Ecto neural progenitor cell (in vitro differentiated cells): ENCODE measurements at regions not wholly inside any gene's neighbourhood (a gene's known extent, or its start where the extent isn't known, plus 50 kb on each side); places are given as distances from the start of the nearest gene placed in this dataset.
"Not testable (repeated sequence)": the region's sequence is repeated elsewhere in the genome, so short reads cannot be mapped to it uniquely, and the experiment has no call there.

Experiments used
- DNase-seq: peaks from one replicate; pipeline ENCODE4 v3.0.0-alpha.2; 2018; ENCODE audit warnings: low spot score

DNA sequence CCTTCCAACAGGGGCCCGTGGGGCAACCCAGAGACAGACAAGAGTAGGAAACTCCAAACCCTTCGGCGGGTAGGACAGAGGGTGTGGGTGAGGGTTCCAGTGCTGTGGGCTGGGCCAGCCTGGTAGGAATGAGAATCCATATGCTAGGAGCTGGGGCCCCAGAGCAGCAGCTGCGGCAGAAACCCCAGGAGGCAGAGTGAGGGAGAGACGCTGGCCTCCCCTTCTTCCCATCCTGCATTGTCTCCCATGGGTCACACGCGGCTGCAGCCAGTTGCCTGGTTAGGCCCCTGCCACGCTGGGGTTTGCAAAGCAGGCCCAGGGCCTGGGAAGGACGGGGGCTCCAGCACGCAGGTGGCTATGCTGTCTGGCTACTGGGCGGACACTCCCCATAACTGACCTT, 113.1 kb upstream of the CCZ1B start:
- DNase-seq: not testable (repeated sequence)

DNA sequence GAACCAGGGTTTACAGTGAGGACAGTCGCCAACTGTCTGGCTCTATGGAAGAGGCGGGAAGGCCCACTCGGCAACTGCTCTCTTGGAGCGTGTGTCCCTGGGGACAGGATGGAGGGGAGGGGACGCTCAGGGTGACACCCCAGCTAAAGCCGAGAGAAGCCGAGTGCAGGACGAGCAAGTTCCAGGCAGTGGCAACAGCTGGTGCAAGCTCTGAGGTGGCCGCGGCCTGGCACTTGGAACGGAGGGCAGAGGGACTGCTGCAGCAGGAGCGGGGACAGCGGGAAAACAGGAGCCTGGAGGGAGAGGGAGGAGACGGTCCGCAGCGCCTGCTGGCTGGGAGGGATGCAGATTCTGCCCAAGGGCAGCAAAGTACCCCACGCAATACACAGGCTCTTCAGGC, 113.8 kb upstream of the CCZ1B start:
- not testable (repeated sequence) for DNase-seq

DNA sequence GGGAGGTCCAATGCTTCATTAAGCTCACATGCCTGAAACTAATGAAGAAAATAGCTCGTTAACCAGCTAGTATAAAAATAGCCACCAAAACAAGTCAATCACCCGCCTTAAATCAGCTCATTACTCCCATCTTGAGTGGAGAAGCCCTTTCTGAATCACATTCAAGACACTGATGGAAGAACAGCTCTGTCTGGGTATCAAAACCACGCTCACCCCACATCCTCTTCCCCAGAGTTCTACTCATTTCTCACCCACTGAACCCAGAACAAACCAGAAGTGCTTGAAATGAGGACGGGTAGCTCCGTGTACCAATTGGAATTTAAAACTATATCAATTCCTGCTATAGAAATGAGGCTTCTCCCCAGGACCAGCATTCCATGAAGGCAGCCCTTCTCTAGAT, 120.8 kb upstream of the CCZ1B start:
- not testable (repeated sequence) for DNase-seq

DNA sequence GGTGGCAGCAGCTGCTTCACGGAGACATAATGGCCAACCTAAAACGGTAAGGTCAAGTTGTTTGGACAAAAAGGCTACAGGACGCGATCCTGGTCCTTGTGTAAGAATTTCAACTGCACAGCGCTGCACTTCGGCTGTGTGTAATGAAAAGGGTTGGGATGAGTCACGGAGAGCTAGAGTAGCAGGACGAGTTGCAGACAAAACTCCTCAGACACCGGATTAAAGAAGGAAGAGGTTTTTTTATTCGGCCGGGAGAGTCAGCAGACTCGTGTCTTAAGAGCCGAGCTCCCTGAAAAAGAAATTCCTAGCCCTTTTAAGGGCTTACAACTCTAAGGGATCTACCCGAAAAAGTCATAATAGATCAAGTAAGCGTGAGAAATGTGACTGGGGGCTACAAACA, 124.2 kb upstream of the CCZ1B start:
- DNase-seq: not testable (repeated sequence)

DNA sequence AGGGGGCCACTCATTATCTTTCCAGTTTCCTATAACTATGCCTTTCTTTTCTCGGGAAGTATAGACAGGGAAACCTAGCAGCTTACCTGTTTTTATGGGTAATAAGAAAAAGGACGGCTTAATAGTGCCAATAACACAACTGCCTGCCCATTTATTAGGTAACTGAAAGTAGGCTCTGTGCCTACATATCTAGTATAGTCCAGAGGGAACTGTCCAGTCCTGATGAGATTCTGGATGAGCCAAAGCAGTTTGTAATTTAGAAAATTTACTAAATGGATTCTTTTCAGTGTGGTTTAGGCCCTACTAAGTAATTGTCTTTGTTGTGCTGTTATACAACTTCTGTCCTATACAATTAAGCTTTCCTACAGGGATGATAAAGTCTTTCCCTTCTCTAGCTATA, 125.5 kb upstream of the CCZ1B start:
- DNase-seq: not testable (repeated sequence)

DNA sequence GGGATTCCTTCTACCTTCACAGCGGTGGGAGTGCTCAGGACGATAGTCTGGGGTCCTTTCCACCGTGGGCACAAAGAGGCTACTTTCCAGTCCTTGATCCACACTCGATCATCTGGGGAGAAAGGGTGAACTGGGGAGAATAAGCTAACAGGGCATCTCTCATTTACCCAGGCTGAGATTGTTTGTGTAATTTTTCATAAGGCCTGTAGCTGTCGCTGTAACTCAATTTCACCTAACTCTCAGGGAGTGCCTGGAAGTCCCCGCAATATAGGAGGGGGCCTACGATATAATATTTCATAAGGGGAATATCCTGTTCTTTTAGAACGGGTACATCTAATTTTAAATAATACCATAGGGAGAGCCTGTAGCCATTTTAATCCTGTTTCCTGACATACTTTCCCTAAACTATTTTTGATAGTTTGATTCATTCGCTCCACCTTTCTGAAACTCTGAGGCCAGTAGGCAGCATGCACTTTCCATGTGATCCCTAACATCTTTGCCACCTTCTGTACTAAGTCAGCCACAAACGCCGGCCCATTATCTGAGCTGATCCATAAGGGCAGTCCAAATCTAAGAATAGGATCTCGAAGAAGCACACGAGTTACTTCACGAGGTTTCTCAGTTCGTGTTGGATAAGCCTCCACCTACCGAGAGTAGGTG, 127.2 kb upstream of the CCZ1B start:
- not testable (repeated sequence) for DNase-seq

DNA sequence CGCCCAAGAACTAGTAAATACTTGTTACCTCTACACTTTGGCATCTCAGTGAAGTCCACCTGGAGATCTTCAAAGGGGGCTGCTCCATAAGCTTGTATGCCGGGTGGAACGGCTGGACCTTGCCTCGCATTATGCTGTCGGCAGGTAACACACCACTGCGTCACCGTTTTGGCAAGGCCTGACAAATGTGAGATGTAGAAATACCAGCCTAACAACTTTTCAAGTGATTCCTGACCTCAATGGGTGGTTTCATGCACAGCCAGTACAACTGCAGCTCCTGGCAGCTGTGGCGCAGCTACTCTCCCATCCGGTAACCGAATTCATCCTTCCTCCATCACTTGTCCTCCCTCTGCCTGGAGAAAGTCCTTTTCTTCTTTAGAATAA, 127.7 kb upstream of the CCZ1B start:
- not testable (repeated sequence) for DNase-seq

DNA sequence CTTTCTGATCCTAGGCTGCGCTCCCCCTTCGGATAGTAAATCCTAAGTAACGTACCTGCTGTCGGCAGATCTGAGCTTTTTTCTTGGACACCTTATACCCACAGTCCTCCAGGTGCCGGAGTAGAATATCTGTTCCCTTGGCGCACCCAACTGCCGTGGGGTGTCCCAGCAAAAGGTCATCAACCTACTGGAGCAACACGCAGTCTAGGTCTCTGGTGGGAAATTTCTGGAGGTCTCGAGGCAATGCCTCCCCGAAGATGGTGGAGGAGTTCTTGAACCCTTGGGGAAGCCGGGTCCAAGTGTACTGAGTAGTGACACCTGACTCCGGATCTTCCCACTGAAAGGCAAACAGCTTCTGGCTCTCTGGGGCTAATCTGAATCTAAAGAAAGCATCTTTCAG, 129.3 kb upstream of the CCZ1B start:
- DNase-seq: not testable (repeated sequence)

DNA sequence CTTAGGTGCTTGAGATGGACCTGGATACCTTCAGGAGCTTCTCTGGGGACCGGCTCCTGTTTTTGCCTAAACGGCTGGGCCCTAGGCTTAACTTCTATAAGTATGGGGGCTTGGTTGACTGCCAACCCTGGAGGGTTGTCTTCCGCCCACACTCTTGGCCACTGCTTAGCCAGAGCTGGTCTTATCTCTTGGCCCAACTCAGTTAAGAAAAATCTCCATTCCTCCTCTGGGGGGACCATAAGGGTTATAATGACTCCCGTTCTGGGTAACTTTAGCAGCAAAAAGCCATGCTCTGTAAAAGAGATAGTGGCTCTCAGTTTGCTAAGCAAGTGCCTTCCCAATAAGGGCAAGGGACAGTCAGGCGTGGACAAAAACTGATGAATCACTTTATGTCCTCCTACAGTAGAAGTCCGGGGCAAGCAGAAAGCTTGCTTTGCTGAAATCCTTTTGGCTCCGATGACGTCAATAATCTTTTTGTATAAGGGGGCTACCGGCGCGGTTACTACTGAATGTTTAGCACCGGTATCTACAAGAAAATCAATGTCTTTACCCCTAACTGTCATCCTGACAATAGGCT, 130.0 kb upstream of the CCZ1B start:
- not testable (repeated sequence) for DNase-seq

DNA sequence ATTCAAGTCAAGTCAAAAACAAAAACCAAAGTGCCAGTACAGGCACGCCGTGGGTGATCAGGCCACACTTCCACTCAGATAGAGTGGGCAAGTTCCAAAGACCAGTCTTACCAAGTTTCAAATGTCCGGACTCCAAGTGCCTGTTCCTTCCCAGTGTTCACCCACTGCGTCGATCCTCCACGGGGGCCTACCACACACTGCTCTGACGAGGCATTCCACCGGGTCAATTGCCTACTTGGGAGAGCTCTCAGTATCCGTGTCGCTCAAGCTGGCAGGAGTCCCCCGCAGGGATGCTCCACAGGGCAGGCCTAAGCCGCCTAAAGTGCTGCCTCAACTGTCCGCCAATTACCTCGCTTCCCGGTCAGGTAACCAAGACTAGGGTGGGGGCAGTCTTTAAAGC, 132.3 kb upstream of the CCZ1B start:
- not testable (repeated sequence) for DNase-seq

DNA sequence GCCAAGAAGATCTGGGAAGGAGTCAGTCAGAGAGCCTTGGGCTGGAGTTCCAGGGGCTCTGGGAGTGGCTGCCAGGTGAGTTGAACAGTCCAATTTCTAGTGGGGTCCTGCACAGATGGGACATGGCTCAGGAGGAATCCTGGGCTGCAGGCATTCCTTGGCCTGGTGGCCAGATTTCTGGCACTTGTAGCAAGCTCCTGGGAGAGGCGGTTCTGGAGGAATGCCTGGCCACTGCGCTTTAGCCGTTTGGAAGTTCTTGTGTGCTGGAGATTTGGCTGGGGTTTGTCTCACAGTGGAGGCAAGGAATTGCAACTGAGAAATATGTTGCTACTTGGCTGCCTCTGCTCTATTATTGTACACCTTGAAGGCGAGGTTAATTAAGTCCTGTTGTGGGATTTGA, 133.9 kb upstream of the CCZ1B start:
- DNase-seq: not testable (repeated sequence)

DNA sequence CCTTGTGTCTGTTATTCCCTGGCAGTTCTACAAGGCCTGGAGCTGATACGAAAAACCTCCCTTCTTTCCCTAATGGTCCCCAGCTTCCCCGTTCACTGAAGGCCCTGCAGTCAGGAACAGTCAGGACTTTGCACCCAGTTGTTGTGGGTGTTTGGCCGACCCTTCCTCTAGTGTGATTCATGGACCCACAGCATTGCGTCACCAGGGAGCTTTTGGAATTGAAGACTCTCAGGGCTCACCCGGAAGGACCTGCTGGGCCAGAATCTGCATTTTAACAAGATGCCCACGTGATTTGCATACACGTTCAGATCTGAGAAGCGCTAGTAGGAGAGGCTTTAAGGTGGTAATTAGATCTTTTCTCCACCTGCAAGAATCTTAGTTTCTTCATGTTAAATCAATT, 136.8 kb upstream of the CCZ1B start:
- DNase-seq: not testable (repeated sequence)

DNA sequence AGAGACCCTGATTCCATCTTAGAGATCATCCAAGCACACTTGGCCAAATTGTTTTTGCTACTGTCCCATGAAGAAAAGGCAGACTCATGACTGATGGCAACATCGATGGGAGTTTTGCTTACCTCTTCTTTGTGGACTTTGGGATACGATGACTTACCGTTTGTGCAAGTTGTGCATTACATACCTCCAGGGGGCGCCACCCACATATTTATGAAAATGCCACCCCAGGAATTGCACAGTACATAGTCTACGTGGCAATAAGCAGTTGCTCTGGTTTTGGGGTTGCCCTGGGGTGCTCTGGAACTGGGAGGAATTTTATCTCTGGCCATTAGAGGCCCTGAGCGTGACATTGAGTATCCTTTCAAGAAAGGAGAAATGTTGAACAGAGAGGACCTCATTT, 139.0 kb upstream of the CCZ1B start:
- not testable (repeated sequence) for DNase-seq

DNA sequence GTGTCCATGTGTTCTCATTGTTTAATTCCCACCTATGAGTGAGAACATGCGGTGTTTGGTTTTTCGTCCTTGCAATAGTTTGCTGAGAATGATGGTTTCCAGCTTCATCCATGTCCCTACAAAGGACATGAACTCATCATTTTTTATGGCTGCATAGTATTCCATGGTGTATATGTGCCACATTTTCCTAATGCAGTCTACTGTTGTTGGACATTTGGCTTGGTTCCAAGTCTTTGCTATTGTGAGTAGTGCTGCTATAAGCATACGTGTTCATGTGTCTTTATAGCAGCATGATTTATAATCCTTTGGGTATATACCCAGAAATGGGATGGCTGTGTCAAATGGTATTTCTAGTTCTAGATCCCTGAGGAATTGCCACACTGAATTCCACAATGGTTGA, 144.1 kb upstream of the CCZ1B start:
- not testable (repeated sequence) for DNase-seq

DNA sequence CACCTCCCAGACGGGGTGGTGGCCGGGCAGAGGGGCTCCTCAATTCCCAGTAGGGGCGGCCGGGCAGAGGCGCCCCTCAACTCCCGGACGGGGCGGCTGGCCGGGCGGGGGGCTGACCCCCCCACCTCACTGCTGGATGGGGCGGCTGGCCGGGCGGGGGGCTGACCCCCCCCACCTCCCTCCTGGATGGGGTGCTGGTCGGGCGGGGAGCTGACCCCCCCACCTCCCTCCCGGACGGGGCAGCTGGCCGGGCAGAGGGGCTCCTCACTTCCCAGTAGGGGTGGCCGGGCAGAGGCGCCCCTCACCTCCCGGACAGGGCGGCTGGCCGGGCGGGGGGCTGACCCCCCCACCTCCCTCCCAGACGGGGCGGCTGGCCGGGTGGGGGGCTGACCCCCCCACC, 148.8 kb upstream of the CCZ1B start:
- DNase-seq: not testable (repeated sequence)

DNA sequence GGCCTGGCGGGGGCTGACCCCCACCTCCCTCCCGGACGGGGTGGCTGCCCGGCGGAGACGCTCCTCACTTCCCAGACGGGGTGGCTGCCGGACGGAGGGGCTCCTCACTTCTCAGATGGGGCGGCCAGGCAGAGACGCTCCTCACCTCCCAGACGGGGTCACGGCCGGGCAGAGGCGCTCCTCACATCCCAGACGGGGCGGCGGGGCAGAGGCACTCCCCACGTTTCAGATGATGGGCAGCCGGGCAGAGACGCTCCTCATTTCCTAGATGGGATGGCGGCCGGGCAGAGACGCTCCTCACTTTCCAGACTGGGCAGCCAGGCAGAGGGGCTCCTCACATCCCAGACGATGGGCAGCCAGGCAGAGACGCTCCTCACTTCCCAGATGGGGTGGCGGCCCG, 149.3 kb upstream of the CCZ1B start:
- DNase-seq: not testable (repeated sequence)

DNA sequence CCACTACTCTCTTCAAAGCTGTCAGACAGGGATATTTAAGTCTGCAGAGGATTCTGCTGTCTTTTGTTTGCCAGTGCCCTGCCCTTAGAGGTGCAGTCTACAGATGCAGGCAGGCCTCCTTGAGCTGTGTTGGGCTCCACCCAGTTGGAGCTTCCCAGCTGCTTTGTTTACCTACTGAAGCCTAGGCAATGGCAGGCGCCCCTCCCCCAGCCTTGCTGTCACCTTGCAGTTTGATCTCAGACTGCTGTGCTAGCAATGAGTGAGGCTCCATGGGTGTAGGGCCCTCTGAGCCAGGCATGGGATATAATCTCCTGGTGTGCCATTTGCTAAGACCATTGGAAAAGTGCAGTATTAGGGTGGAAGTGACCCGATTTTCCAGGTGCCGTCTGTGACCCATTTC, 151.3 kb upstream of the CCZ1B start:
- DNase-seq: not testable (repeated sequence)

DNA sequence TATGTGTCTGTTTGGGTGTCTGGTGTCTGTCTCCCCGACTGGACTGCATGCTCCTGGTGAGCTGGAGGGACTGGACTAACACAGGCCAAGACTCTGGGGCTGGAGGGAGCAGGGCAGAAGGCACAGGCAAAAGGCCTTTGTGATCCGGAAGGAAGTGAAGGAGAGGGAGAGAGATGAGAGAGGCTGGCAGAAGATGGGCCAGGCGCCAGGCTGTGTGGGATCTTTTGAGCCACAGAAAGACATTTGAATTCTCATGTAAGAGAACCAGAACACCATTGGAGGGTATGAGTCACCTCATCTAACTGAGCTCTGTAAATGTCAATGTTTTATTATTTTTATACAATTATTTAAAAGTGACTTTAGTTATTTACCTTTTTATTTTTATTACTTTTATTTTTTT, 152.3 kb upstream of the CCZ1B start:
- not testable (repeated sequence) for DNase-seq

DNA sequence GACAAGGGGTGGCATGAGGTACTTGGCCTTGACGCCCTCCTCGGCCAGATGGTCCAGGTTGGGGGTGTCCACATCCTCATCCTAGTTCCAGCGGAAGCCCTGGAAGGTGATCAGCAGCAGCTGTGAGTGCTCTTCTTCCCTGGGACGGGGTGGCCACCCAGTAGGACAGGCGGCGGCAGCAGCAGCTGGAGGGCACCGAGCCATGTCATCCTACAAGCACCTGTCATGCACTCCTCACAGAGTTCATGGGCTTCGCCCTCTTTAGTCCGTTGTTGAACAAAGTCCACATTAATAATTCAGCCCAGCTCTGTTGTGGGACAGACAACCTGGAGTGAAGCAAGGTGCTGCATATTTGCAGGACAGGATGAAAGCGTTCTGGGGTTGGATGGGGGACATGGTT, 153.4 kb upstream of the CCZ1B start:
- not testable (repeated sequence) for DNase-seq

DNA sequence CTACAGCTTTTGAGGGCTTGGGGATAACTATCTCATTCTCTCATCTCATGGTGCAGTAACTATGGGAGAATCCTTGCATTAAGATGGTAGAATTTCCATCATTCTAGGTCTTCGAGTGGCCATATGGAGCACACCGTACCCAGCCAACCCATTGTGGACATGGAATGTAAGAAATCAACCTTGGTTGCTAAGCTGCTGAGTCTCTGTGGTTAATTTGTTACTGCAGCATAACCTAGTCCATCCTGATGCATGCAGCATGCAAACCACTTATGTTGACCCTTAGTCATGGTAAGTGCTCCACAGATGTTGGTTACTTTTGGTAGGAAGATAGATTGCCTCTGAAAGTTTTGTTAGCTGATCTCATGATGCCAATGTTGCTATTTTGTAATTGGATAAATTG, 156.3 kb upstream of the CCZ1B start:
- not testable (repeated sequence) for DNase-seq

DNA sequence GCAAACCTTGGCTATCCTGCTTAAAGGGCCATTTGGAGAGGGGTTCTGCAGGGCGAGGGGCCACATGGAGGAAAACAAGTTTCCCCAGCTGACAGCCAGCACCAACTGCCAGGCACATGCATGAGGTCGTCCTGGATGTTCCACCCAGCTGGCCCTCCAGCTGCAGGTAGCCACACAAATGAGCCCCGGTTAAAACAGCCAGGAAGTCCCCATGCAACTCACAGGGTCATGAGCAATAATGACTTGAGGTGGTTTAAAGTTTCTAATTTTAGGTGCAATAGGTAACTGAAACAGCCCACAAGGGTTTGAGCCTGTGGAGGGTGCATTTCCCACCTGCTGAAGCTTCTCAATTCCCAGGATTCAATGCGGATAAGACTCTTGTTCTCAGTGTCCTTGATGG, 160.8 kb upstream of the CCZ1B start:
- DNase-seq: not testable (repeated sequence)

DNA sequence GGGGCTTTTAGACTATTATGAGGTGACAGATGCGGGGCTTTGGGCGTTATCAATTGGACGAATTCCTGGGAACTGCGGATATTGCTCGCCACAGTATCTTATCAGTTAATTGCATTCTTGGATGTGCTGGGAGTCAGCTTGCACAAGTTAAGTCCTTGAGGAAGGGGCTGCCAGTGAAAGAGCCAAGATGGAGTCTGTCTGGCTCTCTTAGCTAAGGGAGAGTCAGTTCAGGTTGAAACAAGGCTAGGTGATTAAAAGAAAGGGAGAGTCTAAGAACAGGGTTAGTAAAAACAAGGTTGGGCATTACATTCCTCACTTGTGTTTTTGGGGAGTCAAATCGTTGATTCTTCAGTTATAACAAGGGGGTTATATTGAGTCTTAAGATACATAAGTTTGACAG, 162.5 kb upstream of the CCZ1B start:
- not testable (repeated sequence) for DNase-seq

DNA sequence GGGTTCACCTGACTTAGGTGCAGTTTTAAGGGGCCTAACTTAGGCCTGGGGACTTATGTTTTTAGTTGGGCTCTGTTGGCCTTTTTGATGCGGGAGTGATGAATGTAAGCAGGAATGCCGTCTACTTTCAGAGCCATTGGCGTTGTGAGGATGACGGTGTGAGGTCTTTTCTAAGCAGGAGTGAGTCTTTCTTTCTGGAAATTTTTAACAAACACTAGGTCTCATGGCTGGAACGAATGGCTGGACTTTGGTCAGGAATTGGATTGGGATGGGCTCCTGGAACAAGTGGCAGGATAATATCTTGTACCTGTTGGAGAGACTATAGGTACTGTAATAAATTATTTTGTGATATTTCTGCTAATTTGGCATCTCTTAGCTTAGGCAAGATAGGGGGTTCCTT, 163.9 kb upstream of the CCZ1B start:
- not testable (repeated sequence) for DNase-seq
